ENCODE measurements at regions not wholly inside any gene's neighbourhood (a gene's known extent, or its start where the extent isn't known, plus 50 kb on each side); places are given as distances from the start of the nearest gene placed in this dataset.
"Not testable (repeated sequence)": the region's sequence is repeated elsewhere in the genome, so short reads cannot be mapped to it uniquely, and the experiment has no call there.

DNA sequence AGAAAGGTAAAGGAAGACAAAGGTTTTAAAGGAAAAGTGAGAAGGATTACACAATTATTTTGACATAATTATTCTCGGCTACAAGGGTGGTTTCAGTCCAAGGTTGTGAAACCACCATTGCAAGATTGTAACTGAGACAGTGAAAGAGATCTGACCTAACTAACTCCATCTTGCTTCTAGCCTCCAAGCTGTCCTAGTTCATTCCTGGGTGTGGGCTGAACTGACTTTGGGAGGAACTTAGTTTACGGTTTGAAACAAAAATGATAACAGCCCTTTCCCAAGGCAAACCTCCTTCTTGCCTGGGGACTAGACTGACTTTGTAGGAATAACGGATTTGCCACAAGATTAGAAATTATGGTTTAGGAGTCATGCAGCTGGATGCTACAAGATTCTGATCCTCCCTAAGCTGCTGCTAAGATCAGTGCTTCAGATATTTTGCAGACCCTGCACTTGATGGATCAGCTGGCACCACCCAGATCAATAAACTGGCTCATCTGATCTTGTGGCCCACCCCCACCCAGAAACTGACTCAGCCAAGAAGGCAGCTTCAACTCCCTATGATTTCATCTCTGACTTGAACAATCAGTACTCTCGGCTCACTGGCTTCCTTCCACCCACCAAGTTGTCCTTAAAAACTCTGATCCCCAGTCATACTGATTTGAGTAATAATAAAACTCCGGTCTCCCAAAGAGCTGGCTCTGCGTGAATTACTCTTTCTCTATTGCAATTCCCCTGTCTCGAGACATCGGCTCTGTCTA is 57.7 kb upstream of the AADACL2 start:
- Mint-ChIP-seq H3K9me3 (peaks cover 34% of the 10 kb centered on the region), H3K27ac (no peak overlapping the region), H3K4me1 (no peaks in the 10 kb centered on the region), H3K27me3 (ENCODE audit: low read depth, poor library complexity) (no peaks in the 10 kb centered on the region), H3K36me3 (ENCODE audit: low read depth) (no peaks in the 10 kb centered on the region), H3K4me3 (no peak overlapping the region)
- TF ChIP-seq CTCF (IDR thresholded peaks at IDR 0.05), result no peak
- DNase-seq, result no peak

DNA sequence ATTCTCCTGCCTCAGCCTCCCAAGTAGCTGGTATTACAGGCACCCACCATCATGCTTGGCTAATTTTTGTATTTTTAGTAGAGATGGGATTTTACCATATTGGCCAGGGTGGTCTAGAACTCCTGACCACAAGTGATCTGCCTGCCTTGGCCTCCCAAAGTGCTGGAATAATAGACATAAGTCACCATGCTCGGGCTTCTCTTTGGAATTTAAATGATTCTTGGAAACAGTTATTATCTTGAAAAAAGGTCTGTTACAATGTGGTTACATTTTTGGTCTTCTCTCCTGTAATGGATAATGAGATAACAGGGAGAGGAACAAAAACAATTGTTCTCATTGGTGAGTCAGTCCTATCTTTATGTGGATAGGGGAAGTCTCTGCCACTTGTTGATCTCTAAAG is 59.8 kb upstream of the AADACL2 start:
- TF ChIP-seq CTCF (IDR thresholded peaks at IDR 0.05), result no peak
- Mint-ChIP-seq H3K9me3 (peaks cover 25% of the 10 kb centered on the region), H3K27ac (no peak overlapping the region), H3K4me1 (no peaks in the 10 kb centered on the region), H3K4me3 (no peak overlapping the region), H3K27me3 (ENCODE audit: low read depth, poor library complexity) (no peaks in the 10 kb centered on the region), H3K36me3 (ENCODE audit: low read depth) (no peaks in the 10 kb centered on the region)
- DNase-seq, result no peak

DNA sequence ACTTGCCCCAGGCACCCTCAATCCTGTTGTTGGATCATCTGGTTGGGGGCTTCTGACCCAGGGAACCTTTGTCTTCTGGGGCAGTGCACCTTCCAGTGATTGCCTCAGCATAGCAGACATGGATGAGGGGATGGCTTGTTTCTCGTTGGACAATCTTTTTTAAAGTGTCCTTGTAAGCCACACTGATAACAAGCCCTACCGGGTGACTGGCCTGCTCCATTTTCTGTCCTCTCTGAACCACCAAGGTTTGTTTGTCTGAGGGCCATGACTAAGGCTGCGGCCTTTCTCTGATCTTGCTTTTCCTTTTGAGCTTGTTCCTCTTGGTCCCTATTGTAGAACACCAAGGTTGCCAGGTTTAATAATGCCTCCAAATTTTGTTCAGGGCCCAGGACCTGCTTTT is 66.0 kb upstream of the AADACL2 start:
- not testable (repeated sequence) for H3K36me3 Mint-ChIP-seq (ENCODE audit: low read depth); DNase-seq; H3K27ac Mint-ChIP-seq; H3K27me3 Mint-ChIP-seq (ENCODE audit: low read depth, poor library complexity); H3K4me3 Mint-ChIP-seq
- H3K9me3 Mint-ChIP-seq, result peaks cover 19% of the 10 kb centered on the region
- peaks cover 15% of the 10 kb centered on the region for H3K4me1 Mint-ChIP-seq

DNA sequence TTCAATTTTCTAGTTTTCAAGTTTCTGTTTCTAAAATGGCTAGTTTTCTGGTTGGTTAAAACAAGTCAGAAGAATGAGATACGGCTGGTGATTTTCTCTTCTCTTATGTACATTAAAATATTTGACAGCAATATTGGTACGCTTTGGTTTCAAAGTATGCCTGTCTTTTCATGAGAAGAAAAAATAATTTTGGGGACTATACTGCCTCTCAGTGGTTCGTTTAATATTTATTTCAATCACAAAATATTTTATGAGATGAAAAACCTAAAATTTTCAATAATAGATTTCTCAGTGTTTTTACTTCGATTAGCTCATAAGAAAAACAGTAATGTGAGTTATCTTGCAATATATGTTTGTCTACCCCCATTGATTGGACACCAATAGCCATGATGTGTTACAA is 72.8 kb upstream of the AADACL2 start:
- no peaks in the 10 kb centered on the region for H3K36me3 Mint-ChIP-seq (ENCODE audit: low read depth)
- H3K27ac Mint-ChIP-seq, result no peak overlapping the region
- peaks cover 12% of the 10 kb centered on the region for H3K4me1 Mint-ChIP-seq
- no peak for DNase-seq
- H3K9me3 Mint-ChIP-seq, result no peaks in the 10 kb centered on the region
- H3K4me3 Mint-ChIP-seq, result no peak overlapping the region
- TF ChIP-seq CTCF (IDR thresholded peaks at IDR 0.05), result no peak
- peaks cover 2% of the 10 kb centered on the region for H3K27me3 Mint-ChIP-seq (ENCODE audit: low read depth, poor library complexity)

DNA sequence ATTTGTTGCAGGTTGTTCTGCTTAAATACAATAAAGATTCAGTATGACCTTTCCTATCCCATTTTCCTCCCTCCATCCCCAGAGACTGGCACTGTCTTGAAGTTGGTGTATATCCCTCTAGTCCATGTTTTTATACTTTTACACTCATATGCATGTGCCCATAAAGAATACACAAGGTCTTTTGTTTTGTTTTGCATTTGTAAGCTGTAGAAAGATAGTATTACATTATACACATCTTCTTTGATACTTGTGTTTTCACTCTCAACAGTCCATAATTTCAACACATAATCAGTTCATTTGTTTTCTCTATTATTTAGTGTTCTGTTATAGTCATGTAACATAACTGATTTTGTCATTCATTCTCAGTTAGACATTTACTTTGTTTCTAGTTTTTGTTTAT is 88.7 kb upstream of the AADACL2 start:
- no peak for DNase-seq
- Mint-ChIP-seq H3K4me1 (no peaks in the 10 kb centered on the region), H3K27me3 (ENCODE audit: low read depth, poor library complexity) (no peaks in the 10 kb centered on the region), H3K27ac (no peak overlapping the region), H3K9me3 (no peaks in the 10 kb centered on the region), H3K36me3 (ENCODE audit: low read depth) (no peaks in the 10 kb centered on the region), H3K4me3 (no peak overlapping the region)
- TF ChIP-seq CTCF (IDR thresholded peaks at IDR 0.05), result no peak

- Mint-ChIP-seq H3K27me3 (ENCODE audit: low read depth, poor library complexity) (no peaks in the 10 kb centered on the region), H3K27ac (no peak overlapping the region), H3K4me3 (no peak overlapping the region), H3K4me1 (peaks cover under 1% of the 10 kb centered on the region), H3K36me3 (ENCODE audit: low read depth) (no peaks in the 10 kb centered on the region), H3K9me3 (no peaks in the 10 kb centered on the region)
- TF ChIP-seq CTCF (IDR thresholded peaks at IDR 0.05), result no peak
- no peak for DNase-seq
Measured at GRCh38 chr3:151644020-151644620, 89.6 kb upstream of the AADACL2 start.

Data from nephron progenitor cell (in vitro differentiated cells).